Muscle of back (tissue), 3 donors: ENCODE measurements at regions not wholly inside any gene's neighbourhood (a gene's known extent, or its start where the extent isn't known, plus 50 kb on each side); places are given as distances from the start of the nearest gene placed in this dataset.
"Not testable (repeated sequence)": the region's sequence is repeated elsewhere in the genome, so short reads cannot be mapped to it uniquely, and the experiment has no call there.

Experiments
- DNase-seq, 3 donors: peaks; one replicate each; pipeline versions ENCODE4 v3.0.0 to v3.0.0-alpha.2; 2013

DNA sequence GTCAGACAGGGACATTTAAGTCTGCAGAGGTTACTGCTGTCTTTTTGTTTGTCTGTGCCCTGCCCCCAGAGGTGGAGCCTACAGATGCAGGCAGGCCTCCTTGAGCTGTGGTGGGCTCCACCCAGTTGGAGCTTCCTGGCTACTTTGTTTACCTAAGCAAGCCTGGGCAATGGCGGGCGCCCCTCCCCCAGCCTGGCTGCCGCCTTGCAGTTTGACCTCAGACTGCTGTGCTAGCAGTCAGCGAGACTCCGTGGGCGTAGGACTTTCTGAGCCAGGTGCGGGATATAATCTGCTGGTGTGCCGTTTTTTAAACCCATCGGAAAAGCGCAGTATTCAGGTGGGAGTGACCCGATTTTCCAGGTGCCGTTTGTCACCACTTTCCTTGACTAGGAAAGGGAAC is 690.4 kb upstream of the CNTN5 start:
- DNase-seq = not testable (repeated sequence)

DNA sequence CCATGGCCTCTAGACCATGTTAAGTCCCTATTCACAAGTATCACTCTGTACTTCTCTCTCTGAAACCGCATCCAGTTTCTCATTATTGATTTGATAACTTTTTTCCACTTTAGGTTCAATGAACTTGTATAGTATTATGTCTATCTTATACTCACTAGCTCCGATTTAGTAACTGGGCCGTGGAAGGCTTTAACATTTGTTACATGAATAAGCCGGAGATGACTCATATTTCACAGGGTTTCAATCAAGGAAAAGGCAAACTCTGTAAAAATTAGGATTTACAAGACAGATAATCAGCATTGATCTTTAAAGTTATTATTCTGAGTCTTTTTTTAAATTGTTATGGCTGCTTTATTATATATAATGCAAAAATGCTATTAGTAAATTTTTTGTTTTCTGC is 662.2 kb upstream of the CNTN5 start:
- no peak for DNase-seq

DNA sequence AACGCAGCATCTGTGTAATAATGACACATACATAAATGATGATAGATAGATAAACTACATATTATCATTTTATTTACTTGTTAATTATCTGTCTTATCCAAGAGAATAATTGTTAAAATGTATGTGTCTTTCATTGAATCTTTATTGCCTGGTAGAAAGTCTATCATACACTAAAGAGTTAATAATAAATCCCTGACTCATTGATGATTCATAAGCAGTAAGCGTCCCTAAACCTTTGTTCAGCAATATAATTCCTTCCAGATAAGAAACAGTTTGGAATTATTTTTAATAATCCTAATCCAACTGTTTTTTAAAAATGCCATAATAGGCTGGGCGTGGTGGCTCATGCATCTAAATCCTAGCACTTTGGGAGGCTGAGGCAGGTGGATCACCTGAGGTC is 655.6 kb upstream of the CNTN5 start:
- no peak for DNase-seq

DNA sequence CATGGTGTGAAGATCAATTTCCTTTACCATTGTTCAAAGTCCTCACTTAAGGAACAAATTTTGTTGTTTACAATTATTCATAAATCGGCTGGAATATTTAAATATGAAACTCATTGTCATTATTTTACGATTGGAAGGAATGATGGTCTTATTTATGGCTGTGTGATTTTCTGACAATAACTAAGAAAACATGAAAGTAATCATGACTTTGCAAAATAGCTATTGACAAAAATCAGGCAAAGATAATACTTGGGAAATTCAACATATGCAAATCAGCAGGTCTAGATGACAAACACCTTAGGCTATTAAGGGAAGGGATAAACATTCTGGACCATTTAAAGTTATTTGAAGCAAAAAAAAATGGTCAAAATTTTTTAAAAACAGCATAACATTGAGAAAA is 654.8 kb upstream of the CNTN5 start:
- no peak for DNase-seq

DNA sequence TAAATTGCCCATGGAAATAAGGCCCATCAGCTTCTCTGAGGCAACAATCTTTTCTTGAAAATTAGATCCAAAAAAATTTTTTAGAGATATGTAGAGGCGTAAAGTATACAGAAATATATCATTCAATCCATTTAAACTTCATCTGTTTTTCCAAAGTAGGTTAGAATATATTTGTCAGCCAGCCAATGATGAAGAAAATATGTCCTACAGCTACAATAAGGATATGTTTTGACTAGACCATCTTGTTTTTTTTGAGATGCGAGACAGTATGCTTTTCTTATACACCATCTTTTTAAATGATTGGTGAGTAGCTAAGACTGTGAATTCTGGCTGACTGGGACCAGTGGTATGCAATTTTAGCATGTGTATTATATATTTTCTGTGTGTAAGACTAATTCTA is 630.4 kb upstream of the CNTN5 start:
- DNase-seq = peak in 1 of 3 donors; percentile 1

DNA sequence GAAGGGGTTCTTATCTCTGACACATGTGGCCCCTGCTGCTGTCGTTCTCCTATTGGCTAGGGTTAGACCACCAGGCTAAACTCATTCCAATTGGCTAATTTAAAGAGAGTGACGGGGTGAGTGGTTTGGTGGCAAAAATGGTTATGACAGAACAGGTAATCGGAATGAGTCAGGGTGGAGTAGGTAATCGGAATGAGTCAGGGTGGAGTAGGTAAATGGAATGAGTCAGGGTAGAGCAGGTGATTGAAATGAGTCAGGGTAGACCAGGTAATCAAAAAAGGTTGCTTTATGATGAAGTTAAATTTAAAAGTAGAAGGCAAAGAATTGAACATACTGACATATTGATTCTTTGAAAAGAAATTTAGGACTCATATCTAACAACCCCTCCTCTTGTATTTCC is 626.2 kb upstream of the CNTN5 start:
- DNase-seq = not testable (repeated sequence)

DNA sequence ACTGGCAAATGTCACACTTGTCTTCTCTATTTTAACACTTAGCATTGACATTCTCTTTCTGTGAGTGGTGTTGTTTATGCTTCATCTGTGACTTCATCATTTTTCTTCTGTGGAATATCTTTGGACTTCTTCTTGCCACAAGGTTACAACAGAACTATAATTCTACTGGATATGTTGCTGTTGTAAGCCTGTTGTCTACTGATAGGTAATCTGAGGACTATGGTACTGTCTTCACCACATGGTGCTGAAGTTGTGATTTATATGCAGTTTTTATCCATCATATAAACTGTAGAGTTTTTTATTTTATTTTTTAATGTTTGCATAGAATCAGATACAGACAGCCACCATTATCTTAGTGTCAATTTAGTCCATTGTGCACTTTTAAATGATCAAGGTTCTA is 622.2 kb upstream of the CNTN5 start:
- DNase-seq = no peak

DNA sequence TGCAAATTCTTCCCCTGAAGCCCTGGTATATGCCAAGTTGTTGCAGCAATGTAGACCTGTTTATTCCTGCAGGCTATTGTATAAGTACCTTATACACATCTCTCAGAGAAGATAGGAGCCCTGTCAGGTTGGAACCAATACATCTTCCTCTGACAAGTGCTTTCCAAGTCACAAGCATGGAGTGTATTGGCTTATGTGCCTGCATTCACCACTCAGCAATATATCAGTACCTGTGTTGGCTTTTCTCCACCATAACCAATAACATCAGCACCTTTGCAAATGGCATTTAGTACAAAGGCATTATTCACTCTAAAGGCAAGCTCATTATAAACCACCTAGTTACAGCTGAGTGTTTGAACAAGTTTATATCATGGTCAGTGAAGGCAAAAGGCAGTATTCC is 611.7 kb upstream of the CNTN5 start:
- no peak for DNase-seq

DNA sequence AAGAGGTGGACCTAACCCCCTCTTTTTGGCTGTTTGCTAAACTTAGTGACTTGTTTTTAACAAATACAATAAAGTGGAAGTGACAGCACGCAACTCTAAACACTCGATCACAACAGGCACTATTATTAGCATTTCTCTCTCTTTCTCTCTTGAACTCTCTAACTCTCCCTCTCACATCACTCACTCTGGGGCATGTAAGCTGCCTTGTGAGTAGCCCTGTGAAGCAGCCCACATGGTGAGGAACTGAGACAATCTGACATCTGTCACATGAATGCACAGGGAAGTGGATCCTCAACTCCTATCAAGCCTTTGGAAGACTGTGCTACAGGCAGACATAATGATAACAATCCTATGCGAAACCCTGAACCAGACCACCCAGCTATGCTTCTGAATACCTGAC is 609.0 kb upstream of the CNTN5 start:
- no peak for DNase-seq

DNA sequence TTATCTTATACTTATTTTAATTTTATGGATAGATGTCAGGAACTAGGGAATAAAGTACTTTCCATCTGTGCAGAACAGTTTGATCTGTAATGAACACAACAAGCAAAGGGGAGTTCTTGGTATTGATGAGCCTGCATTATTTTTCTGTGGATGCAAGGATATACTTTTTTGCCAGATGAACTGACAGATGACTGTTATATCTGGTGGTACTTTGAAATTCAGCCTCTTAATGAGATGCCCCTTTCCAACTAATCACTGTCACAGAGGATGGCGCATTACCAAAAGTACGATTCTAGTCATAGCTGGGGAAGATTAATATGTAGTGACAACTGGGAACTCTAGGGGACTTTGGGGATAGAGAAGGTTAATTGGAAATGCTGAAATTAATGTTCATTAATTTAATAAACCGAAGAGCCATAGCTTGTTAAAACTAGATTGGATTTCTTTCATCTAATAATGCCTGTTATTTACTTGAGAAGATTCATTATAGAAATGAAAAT is 603.4 kb upstream of the CNTN5 start:
- DNase-seq = no peak

DNA sequence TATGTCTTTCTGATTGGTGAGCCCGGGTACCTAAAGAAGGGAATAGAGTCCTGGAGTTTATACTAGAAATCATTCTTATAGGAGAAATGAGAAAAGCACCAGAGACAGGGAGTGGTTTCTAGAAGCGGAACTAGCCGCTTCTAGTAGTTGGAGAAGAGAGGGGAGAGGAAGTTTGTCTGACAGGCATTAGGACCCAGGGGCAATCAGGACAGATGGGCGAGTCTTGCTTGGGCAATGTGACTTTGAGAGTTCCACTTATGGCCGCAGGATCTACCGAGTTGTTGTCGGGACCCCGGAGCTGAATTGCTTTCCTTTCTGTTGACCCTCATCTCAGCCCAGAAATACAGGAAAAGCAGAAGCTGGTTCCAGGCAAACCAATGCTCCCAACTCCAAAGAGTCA is 596.8 kb upstream of the CNTN5 start:
- DNase-seq = no peak

DNA sequence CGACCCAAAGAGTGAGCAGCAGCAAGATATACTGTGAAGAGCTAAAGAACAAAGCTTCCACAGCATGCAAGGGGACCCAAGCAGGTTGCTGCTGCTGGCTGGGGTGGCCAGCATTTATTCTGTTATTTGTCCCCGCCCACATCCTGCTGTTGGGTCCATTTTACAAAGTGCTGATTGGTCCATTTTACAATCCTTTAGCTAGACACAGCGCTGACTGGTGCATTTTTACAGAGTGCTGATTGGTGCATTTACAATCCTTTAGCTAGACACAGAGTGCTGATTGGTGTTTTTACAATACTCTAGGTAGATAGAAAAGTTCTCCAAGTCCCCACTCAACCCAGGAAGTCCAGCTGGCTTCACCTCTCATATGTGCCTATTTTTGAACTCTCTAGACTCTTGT is 596.0 kb upstream of the CNTN5 start:
- DNase-seq = not testable (repeated sequence)

DNA sequence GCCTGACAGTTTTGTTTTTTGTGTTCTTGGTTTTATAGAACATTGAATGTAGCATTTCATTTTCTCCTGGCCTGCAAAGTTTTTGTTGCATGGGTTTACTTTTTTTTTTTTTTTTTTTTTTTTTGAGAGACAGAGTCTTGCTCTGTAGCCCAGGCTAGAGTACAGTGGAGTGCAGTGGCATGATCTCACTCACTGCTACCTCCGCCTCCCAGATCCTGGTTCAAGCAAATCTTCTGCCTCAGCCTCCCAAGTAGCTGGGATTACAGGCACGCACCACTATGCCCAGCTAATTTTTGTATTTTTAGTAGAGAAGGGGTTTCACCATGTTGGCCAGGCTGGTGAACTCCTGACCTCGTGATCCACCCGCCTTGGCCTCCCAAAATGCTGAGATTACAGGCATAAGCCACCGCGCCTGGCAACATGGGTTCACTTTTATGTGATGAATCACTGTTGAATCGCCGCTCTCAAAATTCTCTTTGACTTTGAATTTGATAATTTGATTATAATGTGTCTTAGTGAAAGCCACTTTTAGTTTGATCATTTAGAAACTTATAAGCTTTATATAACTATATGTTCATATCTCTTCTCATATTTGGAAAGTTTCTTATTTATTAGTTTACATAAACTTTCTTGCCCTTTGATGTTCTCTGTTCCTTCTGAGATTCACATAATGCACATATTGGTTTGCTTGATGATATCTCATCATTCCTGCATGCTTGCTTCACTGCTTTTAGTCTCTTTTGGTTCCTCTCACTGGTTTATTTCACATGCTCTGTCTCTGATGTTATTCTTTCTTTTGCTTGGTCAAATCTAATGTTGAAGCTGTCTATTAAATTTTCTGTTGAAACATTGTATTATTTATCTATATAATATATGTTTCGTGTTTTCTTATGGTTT is 589.0 kb upstream of the CNTN5 start:
- no peak for DNase-seq

DNA sequence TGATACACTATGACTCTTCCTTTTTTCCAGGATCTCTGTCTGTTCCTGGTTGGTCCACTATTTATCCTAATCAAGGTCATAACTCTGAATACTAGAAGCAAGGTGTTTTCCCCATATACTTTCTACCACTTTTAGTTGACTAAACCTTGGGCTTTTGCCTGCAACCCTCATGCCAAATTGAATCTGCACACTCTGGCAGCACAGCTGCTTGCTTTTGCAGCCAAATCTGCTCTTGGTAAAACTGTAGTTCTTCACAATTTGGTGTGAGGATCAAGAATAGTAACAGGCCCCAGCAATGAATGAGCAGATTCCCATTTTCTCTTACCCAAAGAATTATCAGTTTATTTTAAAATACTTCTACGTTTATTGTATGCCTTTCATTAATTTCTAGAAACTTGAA is 586.5 kb upstream of the CNTN5 start:
- peak in 2 of 3 donors; percentile 1 for DNase-seq

DNA sequence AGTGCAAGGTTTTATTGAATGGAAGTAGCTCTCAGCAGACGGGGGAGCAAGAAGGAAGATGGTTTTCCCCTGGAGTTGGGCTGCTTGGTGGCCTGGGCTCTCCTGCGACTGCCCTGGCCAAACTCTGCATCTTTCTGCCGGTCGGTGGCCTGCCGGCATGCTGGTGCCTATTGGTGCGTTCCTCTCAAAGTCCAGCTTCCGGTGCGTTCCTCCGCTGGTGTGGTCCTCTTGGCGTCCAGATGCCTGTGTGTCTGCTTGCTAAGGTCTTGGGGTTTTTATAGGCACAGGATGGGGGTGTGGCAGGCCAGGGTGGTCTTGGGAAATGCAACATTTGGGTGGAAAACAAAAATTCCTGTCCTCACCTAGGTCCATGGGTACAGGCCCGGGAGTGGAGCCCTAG is 567.4 kb upstream of the CNTN5 start:
- DNase-seq = no peak

DNA sequence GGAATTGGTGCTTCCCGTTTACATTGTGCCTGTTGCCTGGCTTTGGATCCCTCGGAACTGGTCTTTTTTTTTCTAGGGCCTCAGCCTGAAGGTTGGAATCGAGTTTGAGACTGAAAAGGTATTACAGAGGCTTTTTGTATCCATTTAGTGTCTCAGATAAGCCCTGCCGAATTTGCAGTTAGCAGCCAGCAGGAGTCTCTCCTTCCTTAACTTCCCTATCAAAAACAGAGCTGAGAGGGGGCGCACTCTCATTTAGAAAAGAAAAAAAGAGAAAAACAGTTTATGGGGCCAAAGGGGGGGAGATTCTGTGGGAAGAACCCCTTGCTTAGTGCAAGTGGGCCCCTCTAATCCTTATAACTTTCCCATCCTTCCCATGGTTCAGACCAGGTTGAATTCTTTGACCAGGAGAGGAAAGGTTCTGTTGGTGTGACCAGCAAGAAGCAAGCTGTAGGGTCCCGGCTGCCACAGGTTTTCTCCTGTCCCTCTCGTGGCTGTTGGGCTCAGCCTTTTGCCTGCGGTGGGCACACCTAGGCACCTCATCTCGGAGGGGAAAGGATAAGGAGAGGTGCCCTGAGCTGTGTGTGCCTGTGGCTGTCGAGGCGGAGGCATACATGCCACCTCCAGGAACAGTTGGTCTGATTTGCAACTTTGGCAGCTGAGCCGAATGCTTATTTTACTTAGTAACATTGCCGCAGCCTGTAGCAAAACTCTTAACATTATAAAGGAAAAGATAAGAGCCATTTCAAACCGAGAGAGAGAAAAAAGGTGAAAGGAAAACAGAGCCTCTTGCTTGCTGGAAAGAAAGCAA is 565.0 kb upstream of the CNTN5 start:
- no peak for DNase-seq

DNA sequence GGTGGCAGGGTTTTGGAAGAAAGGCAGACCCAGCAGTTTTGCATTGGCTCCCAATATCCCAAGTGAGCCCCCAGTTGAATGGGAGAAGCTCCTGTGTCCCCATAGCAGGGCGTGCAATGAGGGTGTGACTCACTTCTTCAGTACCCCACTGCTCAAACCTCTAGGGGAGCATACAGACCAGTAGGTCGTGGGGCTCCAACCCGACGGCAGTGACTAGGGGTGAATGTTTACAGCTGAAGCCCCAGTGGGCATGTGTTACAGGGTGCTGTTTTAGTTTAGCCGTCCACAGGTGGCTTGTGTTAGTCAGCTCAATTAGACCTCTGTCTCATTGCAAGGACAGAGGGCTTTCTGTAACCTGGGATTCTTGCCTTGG is 564.5 kb upstream of the CNTN5 start:
- no peak for DNase-seq

DNA sequence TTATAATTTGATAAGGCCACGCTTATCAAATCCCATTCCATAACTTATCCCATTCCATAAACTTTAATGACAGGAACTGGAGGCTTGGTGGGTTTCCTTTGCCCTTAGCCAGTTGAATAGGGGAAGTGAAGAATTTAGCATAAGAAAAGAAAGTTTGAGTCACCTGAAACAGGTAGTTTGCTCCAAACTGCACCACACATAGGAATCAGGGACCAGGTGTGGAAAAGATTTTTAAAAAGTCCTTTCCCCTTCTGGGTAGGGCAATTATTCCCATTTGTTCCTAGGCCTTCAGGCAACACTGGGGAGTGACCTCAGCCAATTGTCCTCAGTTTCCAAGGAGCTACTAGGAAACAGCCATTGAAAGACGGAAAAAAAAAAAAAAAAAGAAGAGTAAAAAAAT is 525.7 kb upstream of the CNTN5 start:
- DNase-seq = no peak

DNA sequence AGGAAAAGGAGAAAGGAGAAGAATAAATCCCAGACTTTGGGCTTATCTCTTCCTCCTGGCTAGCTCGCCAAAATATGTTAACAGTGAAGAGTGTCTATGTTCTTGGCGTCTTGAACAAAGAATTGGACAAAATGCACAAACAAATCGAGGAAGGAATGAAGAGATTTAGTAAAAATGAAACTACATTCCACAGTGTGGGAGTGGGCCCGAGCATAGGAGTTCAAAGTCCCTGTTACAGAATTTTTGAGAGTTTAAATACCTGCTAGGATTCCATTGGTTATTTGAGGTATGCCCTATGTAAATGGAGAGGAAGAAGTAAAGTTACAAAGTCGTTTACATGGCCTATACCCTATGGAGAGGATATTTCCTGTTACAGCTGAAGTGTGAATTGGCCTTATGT is 525.1 kb upstream of the CNTN5 start:
- DNase-seq = no peak

DNA sequence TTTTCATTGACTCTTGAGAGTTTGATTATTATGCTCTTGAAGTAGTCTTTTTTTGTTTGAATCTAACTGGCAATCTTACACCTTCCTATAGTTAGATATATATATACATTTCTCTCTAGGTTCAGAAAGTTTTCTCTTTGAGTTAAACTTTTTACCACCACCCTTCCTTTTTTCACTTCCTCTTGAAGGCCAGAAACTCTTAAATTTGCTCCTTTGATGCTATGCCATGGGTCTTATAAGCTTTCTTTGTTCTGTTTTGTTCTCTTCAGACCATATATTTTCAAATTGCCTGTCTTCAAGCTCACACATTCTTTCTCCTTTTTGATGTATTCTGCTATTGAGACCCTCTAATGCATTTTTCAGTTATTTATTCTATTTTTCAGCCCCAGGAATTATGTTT is 513.5 kb upstream of the CNTN5 start:
- DNase-seq = no peak

DNA sequence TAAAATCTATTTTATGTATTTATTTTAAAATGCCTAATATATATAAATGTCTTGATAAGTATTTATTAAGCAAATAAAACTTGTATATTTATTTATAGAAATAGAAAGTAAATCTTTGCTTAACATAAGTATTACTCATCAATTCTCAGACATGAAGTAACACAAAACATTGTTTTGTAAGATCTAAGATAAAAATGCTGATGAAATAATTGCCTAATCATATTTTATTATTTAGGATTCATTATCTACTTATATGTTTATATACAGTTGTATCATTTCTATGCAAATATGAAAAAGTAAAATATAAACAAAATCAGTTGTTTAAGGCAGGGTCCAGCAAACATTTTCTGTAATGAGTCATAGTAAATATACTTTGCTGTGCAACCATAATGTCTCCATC is 507.8 kb upstream of the CNTN5 start:
- no peak for DNase-seq

DNA sequence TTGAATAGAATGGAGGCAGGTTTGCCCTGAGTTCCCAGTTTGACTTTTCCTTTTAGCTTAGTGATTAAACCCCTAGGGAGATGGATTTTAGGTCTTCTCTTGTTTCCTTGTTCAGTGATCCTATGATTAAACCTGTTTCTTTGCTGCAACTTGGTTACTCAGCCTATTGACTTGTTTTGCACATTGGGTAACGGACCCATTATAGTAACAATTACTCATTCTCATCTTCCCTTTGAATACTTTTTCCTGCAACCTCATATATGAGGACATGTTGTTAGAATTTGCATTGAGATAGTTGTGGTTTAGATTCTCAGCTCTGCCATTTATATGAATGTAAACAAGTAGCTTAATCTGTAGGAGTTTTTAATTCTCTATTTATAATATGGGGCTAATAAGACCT is 489.2 kb upstream of the CNTN5 start:
- no peak for DNase-seq

DNA sequence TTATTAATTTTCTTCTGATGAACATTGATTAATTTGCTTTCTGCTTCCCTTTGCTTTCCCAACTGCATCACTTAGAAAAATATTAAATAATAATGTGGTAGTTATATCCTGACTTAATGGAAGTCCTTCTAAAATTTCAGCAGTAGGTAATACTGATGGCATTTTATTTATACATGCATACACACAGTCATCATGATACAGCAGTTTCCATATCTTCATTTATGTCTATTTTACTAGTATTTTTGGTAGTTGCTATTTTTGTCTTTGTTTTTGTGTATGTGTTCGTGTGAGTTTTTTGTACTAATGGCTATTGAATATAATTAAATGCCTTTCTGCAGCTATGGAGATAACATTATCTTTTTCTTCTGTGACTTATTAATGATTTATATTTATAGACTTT is 484.7 kb upstream of the CNTN5 start:
- no peak for DNase-seq
